Epithelial cell of esophagus (primary cell): ENCODE measurements at regions not wholly inside any gene's neighbourhood (a gene's known extent, or its start where the extent isn't known, plus 50 kb on each side); places are given as distances from the start of the nearest gene placed in this dataset.
A peak's percentile ranks its signal among the peaks of the same experiment; 100 is the strongest.

ENCODE experiments used
- DNase-seq: peaks from one replicate; pipeline ENCODE4 v3.0.0; 2010; ENCODE audit warnings: low read depth
- H3K4me3 ChIP-seq: 2 replicates; pipeline ENCODE4 v1.5.1; 2011; ENCODE audit warnings: mild to moderate bottlenecking, low read length, control low read depth
- TF ChIP-seq, protein P1 (sequence below): IDR thresholded peaks from 2 replicates; pipeline ENCODE4 v1.5.1; 2011; ENCODE audit warnings: low read depth, mild to moderate bottlenecking, low read length, control low read depth, inconsistent platforms; ENCODE audit not compliant: insufficient read depth; ENCODE audit errors: missing control alignments

DNA sequence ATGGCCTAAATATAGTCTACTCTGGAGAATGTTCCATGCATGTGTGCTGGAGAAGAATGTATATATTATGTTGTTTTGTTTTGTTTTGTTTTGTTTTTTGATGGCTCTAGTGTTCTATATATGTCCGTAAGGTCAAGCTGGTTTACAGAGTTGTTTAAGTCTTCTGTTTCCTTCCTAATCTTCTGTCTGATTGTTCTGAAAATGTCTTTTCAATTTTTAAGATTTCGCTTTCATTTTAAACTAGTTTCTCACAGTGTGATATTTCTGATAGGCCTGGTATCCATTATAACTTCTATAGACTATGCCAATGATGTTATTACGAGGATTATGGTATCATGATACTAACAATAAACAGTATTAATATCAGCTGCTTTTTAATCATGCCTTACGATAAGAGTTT lies 1126.3 kb upstream of the SORCS1 start:
- TF ChIP-seq, protein P1, sequence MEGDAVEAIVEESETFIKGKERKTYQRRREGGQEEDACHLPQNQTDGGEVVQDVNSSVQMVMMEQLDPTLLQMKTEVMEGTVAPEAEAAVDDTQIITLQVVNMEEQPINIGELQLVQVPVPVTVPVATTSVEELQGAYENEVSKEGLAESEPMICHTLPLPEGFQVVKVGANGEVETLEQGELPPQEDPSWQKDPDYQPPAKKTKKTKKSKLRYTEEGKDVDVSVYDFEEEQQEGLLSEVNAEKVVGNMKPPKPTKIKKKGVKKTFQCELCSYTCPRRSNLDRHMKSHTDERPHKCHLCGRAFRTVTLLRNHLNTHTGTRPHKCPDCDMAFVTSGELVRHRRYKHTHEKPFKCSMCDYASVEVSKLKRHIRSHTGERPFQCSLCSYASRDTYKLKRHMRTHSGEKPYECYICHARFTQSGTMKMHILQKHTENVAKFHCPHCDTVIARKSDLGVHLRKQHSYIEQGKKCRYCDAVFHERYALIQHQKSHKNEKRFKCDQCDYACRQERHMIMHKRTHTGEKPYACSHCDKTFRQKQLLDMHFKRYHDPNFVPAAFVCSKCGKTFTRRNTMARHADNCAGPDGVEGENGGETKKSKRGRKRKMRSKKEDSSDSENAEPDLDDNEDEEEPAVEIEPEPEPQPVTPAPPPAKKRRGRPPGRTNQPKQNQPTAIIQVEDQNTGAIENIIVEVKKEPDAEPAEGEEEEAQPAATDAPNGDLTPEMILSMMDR: no peak
- DNase-seq: no peak

DNA sequence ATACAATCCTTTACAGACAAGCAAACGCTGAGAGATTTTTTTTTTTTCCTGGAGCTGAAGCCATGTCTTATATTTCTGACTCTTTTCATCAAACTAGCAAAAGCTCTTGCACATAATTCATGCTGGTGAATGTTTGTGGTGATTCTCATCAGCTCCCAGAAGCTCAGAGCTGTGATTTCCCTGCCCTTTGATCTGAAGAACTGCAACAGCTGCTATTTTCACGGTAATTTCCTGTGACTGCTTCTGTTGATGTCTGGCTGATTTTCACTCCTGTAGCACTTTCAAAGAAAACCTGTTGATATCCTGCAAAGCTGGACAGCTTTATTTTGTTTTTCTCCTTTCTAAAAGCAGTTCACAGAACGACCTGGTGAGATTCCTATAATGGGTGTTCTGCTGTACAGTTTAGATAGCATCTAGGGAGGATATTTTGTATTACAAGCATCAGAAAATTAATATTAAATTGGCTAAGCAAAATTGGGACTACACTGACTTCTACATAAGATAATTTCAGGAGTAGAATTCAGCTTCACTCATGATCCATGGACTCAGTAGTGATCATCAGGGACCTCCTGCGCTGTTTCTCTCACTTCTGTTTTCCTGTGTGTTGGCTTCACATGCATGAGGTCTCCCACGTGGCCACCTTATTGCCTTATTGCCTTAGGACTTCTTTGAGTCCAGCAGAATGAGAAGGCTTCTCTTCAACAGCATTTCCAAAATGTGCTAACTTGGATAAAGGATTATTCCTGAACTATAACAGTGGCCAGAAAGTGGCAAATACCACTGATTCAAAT lies 1111.6 kb upstream of the SORCS1 start:
- TF ChIP-seq, protein P1: no peak
- H3K4me3 ChIP-seq: no peak overlapping the region
- no peak for DNase-seq

More for the DNA sequence above, 1126.3 kb upstream of the SORCS1 start:
- no peak overlapping the region for H3K4me3 ChIP-seq

DNA sequence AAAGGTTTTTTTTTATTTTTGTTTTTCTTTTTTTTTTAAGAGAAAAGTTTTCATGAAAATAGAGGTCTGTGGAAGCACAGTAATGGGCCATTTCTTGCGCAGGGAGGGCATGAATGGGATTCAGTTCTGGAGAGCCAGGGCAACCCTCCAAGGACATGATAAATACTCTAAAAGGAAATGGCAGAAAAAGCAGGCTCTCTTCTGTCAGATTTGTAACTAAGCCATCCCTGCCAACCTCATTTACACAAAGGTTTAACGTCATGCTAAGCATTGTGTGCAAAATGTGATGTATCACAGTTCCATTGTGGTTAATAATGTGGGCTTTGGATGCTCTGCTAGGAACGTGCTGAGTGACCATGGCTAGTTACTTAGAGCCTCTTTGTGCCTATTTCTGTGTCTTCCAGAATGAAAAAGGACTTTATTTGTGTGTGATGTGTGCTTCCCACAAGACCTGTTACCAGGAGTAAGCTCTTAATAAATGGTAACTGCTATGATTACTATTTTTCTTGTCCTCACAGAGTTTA lies 1095.9 kb upstream of the SORCS1 start:
- no peak overlapping the region for H3K4me3 ChIP-seq
- TF ChIP-seq, protein P1: no peak
- no peak for DNase-seq

DNA sequence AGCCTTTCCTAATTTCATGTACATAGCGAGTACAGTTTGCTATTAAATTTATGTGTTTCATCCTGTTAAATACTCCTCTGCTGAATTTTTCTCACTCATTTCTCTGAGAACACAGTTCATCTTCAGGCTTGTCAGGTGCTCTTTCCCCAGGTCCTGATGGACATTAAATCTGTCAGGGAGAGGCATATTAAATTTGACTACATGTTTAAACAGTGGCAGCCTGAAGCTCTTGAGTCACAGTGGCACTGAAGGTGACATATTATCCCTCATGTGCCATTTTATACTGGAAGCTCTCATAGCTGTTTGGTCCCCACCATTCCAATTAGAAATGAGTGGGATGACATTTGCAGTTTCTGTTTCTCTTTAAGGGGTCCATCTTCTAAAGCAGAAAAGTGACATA lies 1089.6 kb upstream of the SORCS1 start:
- DNase-seq: no peak
- no peak overlapping the region for H3K4me3 ChIP-seq
- TF ChIP-seq, protein P1: no peak

DNA sequence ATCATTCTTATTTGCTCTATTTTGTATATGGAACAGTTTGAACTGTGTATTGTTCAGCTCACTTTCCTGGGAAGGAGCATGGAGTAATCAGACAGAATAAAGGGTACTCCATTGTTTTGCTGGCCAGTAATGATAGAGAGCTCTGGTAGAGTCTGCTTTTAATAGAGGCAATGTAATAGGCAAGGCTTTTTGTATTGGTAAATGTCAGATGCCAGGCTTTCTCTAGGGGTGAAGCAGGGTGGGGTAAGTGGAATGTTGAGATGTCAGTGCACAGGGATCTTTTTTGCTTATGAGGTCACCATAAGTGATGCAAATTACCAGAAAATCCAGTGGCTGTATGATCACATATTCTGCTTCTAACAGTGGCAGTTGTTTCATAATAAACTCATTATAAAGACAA lies 1088.3 kb upstream of the SORCS1 start:
- TF ChIP-seq, protein P1: no peak
- no peak overlapping the region for H3K4me3 ChIP-seq
- peak; percentile 29 for DNase-seq

DNA sequence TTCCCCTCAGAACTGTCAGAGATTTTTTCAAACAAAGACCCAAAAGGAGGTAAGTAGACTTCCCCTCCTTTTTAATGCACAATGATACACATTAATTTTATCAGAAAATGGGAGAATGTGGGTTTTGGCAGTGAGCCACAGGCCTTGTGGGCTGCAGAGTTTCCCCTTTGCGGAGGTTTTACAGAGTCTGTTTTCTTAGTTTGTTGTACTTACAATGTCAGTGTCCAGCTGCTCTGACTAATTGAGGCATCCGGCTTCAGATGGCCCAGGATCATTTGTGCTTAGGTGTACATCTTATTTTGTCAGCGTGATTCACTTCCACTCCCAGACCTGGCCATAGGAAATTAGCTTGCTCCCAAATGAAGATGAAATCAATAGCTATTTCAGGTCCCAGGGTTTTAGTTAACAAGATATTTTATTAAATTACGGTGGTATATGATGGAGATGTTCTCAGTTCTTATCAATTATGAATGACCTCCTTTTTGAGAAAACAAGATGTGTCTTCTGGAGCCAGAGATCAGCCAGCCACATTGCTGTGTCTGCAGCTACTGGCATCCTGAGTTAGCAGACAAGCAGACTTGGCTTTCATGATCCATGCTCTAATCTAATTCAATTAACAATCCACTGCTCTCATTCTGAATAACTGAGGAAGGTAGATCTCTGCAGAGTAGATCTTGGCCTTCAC lies 1086.6 kb upstream of the SORCS1 start:
- TF ChIP-seq, protein P1: no peak
- no peak overlapping the region for H3K4me3 ChIP-seq
- DNase-seq: no peak
